Suprapubic skin (tissue), 4 donors: ENCODE measurements at regions not wholly inside any gene's neighbourhood (a gene's known extent, or its start where the extent isn't known, plus 50 kb on each side); places are given as distances from the start of the nearest gene placed in this dataset.

Experiments
- DNase-seq, 2 donors: peaks; one replicate each; pipeline ENCODE4 v3.0.0-alpha.2; 2019; ENCODE audit warnings: low spot score in 2 of 2
- H3K27ac ChIP-seq: fragments of 200-600 bp; sonication (generic); one replicate; pipeline ENCODE4 v1.5.1; 2019
- H3K27me3 ChIP-seq: fragments of 200-600 bp; sonication (generic); one replicate; pipeline ENCODE4 v1.5.1; 2019
- H3K36me3 ChIP-seq: fragments of 200-600 bp; sonication (generic); one replicate; pipeline ENCODE4 v1.5.1; 2019
- H3K4me1 ChIP-seq: fragments of 200-600 bp; sonication (generic); one replicate; pipeline ENCODE4 v1.5.1; 2019
- H3K4me3 ChIP-seq: fragments of 200-600 bp; sonication (generic); one replicate; pipeline ENCODE4 v1.5.1; 2019; ENCODE audit warnings: mild to moderate bottlenecking
- H3K9me3 ChIP-seq: fragments of 200-600 bp; sonication (generic); one replicate; pipeline ENCODE4 v1.5.1; 2019
- EP300 ChIP-seq: sonication (generic); formaldehyde crosslinking; IDR thresholded peaks from one replicate; pipeline ENCODE4 v1.6.1; 2017; ENCODE audit warnings: antibody characterized with exemption
- POLR2A ChIP-seq, 2 donors: fragments of 450-650 bp; IDR thresholded peaks; one replicate each; pipeline ENCODE4 v1.6.1; 2017; ENCODE audit warnings: antibody characterized with exemption in 2 of 2, mild to moderate bottlenecking in 2 of 2, moderate library complexity in 2 of 2
- POLR2AphosphoS5 ChIP-seq, 3 donors: sonication (generic); formaldehyde crosslinking; IDR thresholded peaks; one replicate each; pipeline ENCODE4 v1.6.1; 2017; ENCODE audit warnings: antibody characterized with exemption in 3 of 3
- WGBS: methylation state at CpG from one replicate; pipeline ENCODE4 v1.1.5; 2018; 5-methylcytosine and 5-hydroxymethylcytosine counted together
- TF ChIP-seq, protein P1 (sequence below), 2 donors: fragments of 200-600 bp in 1 of 2; fragments of 450-650 bp in 1 of 2; sonication (generic) in 1 of 2; IDR thresholded peaks; one replicate each; pipeline ENCODE4 v1.5.1; 2016 to 2019; ENCODE audit warnings: antibody characterized with exemption in 2 of 2, mild to moderate bottlenecking in 1 of 2, moderate library complexity in 1 of 2

DNA sequence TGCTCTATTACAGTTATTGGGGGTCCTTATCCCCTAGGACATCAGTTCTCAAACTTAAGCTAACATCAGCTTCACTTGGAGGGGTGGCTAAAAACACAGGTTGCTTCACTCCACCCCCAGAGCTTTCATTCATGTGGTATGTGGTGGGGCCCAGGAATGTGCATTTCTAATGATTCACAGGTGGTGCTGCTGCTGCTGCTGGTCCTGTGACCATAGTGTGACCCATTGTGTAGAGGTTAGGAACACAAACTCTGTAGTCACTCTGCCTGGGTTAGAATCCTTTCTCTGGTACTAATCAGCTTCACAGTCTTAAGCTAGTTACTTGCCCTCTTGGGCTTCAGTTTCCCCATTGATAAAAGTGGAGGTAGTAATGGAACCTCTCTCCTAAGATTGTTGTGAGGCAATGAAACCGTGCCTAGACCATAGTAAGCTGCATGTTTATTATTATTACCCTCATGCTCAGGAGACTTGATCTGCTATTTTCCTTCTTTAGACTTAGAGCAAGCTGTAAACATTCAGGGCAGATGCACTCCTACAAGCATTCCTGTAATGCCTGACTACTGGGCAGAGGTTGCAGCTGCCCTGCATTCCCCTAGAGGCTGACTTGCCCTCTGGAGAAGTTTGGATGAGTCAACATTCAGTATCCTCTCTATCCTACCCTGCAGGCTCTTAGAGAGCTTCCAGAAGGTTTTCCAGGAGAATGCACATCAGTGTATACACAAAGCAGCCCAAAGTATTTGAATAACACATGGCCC lies 94.1 kb upstream of the ACSL4 start:
- Histone ChIP-seq H3K27me3 (no peaks in the 10 kb centered on the region), H3K36me3 (no peaks in the 10 kb centered on the region), H3K4me3 (no peak overlapping the region), H3K9me3 (no peaks in the 10 kb centered on the region), H3K27ac (no peak overlapping the region), H3K4me1 (no peaks in the 10 kb centered on the region)
- TF ChIP-seq, protein P1, sequence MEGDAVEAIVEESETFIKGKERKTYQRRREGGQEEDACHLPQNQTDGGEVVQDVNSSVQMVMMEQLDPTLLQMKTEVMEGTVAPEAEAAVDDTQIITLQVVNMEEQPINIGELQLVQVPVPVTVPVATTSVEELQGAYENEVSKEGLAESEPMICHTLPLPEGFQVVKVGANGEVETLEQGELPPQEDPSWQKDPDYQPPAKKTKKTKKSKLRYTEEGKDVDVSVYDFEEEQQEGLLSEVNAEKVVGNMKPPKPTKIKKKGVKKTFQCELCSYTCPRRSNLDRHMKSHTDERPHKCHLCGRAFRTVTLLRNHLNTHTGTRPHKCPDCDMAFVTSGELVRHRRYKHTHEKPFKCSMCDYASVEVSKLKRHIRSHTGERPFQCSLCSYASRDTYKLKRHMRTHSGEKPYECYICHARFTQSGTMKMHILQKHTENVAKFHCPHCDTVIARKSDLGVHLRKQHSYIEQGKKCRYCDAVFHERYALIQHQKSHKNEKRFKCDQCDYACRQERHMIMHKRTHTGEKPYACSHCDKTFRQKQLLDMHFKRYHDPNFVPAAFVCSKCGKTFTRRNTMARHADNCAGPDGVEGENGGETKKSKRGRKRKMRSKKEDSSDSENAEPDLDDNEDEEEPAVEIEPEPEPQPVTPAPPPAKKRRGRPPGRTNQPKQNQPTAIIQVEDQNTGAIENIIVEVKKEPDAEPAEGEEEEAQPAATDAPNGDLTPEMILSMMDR (IDR thresholded peaks at IDR 0.05) = no peak
- no peak for TF ChIP-seq POLR2AphosphoS5 (IDR thresholded peaks at IDR 0.05)
- no peak for TF ChIP-seq POLR2A (IDR thresholded peaks at IDR 0.05)
- TF ChIP-seq EP300 = no peak
- no peak for DNase-seq
- 40% methylated on average over 1 of the region's 1 CpG for WGBS

DNA sequence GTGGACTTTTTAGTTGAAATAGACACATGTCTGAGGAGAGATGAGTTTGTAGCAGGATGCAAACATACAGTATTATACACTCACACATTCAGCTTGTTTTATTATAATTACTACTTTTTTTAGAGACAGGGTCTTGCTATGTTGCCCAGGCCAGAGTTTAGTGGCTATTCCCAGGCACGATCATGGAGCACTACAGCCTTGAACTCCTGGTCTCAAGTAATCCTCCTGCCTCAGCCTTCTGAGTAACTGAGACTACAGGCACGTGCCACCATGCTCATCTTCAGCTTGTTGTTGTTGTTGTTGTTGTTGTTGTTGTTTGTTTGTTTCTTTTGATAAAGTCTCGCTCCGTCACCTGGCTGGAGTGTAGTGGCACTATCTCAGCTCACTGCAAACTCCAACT lies 94.7 kb upstream of the ACSL4 start:
- WGBS = 85% methylated on average over 4 of the region's 4 CpGs

DNA sequence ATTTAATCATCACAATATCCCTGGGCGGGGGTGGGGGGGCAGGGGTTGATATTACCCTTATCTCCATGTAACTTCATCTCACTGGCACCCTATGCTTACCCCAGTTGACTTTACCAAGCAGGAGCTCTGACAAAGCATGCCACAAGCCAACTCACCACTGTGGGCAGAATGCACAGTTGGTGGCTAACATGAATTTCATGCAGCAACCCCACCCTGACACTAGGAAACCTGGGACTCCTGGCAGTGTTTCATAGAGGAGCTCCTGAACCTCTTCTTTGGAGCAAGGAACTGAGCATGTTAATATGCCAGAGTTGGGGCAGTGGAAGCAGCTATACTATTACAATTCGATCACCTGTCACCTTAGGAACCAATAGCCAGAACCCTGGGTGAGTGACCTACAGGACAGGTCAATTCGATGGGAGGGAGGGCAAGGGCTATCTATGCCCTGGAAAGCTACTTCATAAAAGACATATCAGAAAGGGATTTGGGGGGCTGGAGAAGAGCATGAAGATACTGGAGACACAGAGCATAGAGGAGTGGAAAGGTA lies 97.2 kb upstream of the ACSL4 start:
- H3K27ac ChIP-seq = no peak overlapping the region
- DNase-seq = no peak
- TF ChIP-seq, protein P1 (IDR thresholded peaks at IDR 0.05) = no peak
- no peak for TF ChIP-seq POLR2AphosphoS5 (IDR thresholded peaks at IDR 0.05)
- TF ChIP-seq EP300 = no peak
- no peak for TF ChIP-seq POLR2A (IDR thresholded peaks at IDR 0.05)
- 68% methylated on average over 3 of the region's 3 CpGs for WGBS
- H3K9me3 ChIP-seq = no peaks in the 10 kb centered on the region
- no peaks in the 10 kb centered on the region for H3K27me3 ChIP-seq
- H3K4me3 ChIP-seq = no peak overlapping the region
- H3K36me3 ChIP-seq = no peaks in the 10 kb centered on the region
- H3K4me1 ChIP-seq = no peaks in the 10 kb centered on the region

More for the DNA sequence above, 94.7 kb upstream of the ACSL4 start:
- Histone ChIP-seq H3K9me3 (no peaks in the 10 kb centered on the region), H3K36me3 (no peaks in the 10 kb centered on the region), H3K27me3 (no peaks in the 10 kb centered on the region), H3K27ac (no peak overlapping the region), H3K4me1 (no peaks in the 10 kb centered on the region), H3K4me3 (no peak overlapping the region)
- DNase-seq = no peak
- TF ChIP-seq POLR2AphosphoS5 (IDR thresholded peaks at IDR 0.05) (no peak), POLR2A (IDR thresholded peaks at IDR 0.05) (no peak), EP300 (no peak)
- TF ChIP-seq, protein P1 (IDR thresholded peaks at IDR 0.05) = no peak

DNA sequence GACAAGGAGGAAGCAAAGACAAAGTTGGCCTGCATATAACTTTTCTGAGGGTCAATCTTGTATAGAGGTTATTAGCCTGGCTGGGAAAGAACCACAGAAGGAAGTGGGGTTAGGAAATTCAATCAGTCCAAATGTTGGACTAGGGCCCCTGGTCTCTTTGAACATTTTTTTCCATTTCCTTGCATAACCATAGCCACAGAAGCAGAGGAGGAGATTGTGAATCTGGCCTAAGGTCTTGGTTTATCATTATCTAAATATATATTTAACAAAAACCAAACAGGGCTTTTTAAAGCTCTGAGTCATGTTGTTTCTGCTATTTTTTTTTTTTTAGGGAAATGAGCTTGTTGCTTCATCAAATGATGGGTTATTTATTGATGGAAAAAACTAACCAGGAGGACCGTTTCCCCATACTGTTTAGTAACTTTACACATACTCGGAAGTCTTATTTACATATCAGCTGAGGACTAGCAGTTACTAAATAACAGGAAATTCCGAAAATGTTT lies 97.7 kb upstream of the ACSL4 start:
- no peaks in the 10 kb centered on the region for H3K36me3 ChIP-seq
- no peaks in the 10 kb centered on the region for H3K9me3 ChIP-seq
- H3K4me1 ChIP-seq = no peaks in the 10 kb centered on the region
- DNase-seq = no peak
- no peaks in the 10 kb centered on the region for H3K27me3 ChIP-seq
- 77% methylated on average over 3 of the region's 3 CpGs for WGBS
- TF ChIP-seq, protein P1 (IDR thresholded peaks at IDR 0.05) = no peak
- TF ChIP-seq POLR2AphosphoS5 (IDR thresholded peaks at IDR 0.05) = no peak
- no peak for TF ChIP-seq POLR2A (IDR thresholded peaks at IDR 0.05)
- TF ChIP-seq EP300 = no peak
- H3K27ac ChIP-seq = no peak overlapping the region
- H3K4me3 ChIP-seq = no peak overlapping the region

DNA sequence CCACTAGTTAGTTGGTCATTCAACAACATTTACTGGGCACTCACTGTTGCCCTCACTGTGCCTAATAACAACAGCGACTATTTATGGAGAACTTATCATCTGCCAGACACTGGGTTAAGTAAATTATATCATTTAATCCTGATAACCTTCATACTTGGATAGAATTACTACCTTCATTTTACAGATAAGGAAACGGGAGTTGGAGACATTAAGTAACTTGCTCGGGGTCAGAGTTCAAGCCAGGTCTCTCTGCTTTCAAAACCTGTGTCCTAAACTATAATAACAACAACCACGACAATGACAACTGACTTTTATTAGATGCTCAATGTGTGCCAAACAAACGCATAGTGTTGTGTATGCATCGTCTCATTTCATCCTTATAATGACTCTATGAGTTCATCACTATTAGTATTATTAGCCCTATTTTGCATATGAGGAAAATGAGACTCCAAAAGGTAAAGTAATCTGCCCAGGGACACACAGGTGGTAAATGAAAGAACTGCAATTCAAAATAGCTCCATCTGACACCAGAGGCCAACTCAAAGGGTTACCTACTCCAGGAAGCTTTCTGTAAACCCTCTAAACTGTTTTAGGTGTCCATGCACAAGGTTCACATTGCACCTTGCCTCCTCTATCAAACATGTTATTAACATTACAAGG lies 98.4 kb upstream of the ACSL4 start:
- Histone ChIP-seq H3K27ac (no peak overlapping the region), H3K36me3 (no peaks in the 10 kb centered on the region), H3K9me3 (no peaks in the 10 kb centered on the region), H3K4me3 (no peak overlapping the region), H3K4me1 (no peaks in the 10 kb centered on the region), H3K27me3 (no peaks in the 10 kb centered on the region)
- no peak for TF ChIP-seq EP300
- TF ChIP-seq, protein P1 (IDR thresholded peaks at IDR 0.05) = no peak
- no peak for TF ChIP-seq POLR2A (IDR thresholded peaks at IDR 0.05)
- TF ChIP-seq POLR2AphosphoS5 (IDR thresholded peaks at IDR 0.05) = no peak
- 66% methylated on average over 6 of the region's 6 CpGs for WGBS
- DNase-seq = no peak
